K562 (cell line): ENCODE measurements at regions not wholly inside any gene's neighbourhood (a gene's known extent, or its start where the extent isn't known, plus 50 kb on each side); places are given as distances from the start of the nearest gene placed in this dataset.

Source experiments
- CTCF ChIP-seq, 3 experiments: IDR thresholded peaks in 2 of 3; conservative IDR thresholded peaks in 1 of 3; 2 replicates each; pipeline ENCODE4 v1.5.1; 2011 to 2012; ENCODE audit warnings: low read length in 3 of 3, mild to moderate bottlenecking in 3 of 3, control low read depth in 2 of 3, improper control_type of control experiment in 1 of 3, inconsistent platforms in 1 of 3, low read depth in 1 of 3, mixed read lengths in 1 of 3, moderate library complexity in 1 of 3; ENCODE audit not compliant: insufficient read depth in 2 of 3
- GTF3C2 ChIP-seq: IDR thresholded peaks from 3 replicates; pipeline ENCODE4 v1.6.1; 2011; ENCODE audit warnings: borderline replicate concordance, mild to moderate bottlenecking, moderate library complexity; ENCODE audit not compliant: insufficient read length; ENCODE audit errors: extremely low read depth
- TSHZ1 ChIP-seq: fragments of 250-450 bp; sonication (Bioruptor Pico); IDR thresholded peaks from 2 replicates; pipeline ENCODE4 v1.4.0; 2020; ENCODE audit warnings: mild to moderate bottlenecking, moderate library complexity

GRCh38 chr1:36572906-36573305, 90.2 kb upstream of the CSF3R start (continued):
- TF ChIP-seq GTF3C2 = no peak
- TF ChIP-seq CTCF (IDR thresholded peaks at IDR 0.05 in 2 of 3, conservative IDR thresholded peaks at IDR 0.05 in 1 of 3; ENCODE audit: insufficient read depth in 2 of 3, low read depth in 1 of 3, low read length in 3 of 3) = no peak
- TF ChIP-seq TSHZ1 (CRISPR knock-in tag) = no peak
